Liver (tissue), 3 donors: ENCODE measurements at regions not wholly inside any gene's neighbourhood (a gene's known extent, or its start where the extent isn't known, plus 50 kb on each side); places are given as distances from the start of the nearest gene placed in this dataset.

Source experiments
- EGR1 ChIP-seq, 2 donors: IDR thresholded peaks; 2 replicates each; pipeline ENCODE4 v1.6.1; 2016 to 2018; ENCODE audit warnings: antibody characterized with exemption in 2 of 2, low read depth in 2 of 2
- GABPA ChIP-seq, 2 donors: IDR thresholded peaks in 1 of 2; conservative IDR thresholded peaks in 1 of 2; 2 replicates each; pipeline ENCODE4 v1.6.1; 2016; ENCODE audit warnings: antibody characterized with exemption in 2 of 2, mild to moderate bottlenecking in 1 of 2, moderate library complexity in 1 of 2
- HNF4A ChIP-seq, 2 donors: conservative IDR thresholded peaks; 2 replicates each; pipeline ENCODE4 v1.6.1; 2016; ENCODE audit warnings: antibody characterized with exemption in 2 of 2, mild to moderate bottlenecking in 2 of 2
- HNF4G ChIP-seq: IDR thresholded peaks from 2 replicates; pipeline ENCODE4 v1.6.1; 2016; ENCODE audit warnings: antibody characterized with exemption
- JUND ChIP-seq, 2 donors: IDR thresholded peaks; 2 replicates each; pipeline ENCODE4 v1.6.1; 2016; ENCODE audit warnings: antibody characterized with exemption in 2 of 2
- RAD21 ChIP-seq, 2 donors: IDR thresholded peaks; 2 replicates each; pipeline ENCODE4 v1.6.1; 2016; ENCODE audit warnings: antibody characterized with exemption in 2 of 2, mild to moderate bottlenecking in 2 of 2
- RXRA ChIP-seq, 2 donors: IDR thresholded peaks; 2 replicates each; pipeline ENCODE4 v1.6.1; 2017 to 2018; ENCODE audit warnings: antibody characterized with exemption in 2 of 2, mild to moderate bottlenecking in 1 of 2
- SP1 ChIP-seq: IDR thresholded peaks from 2 replicates; pipeline ENCODE4 v1.6.1; 2018; ENCODE audit warnings: antibody characterized with exemption, mild to moderate bottlenecking
- TAF1 ChIP-seq: conservative IDR thresholded peaks from 2 replicates; pipeline ENCODE4 v1.6.1; 2016; ENCODE audit warnings: antibody characterized with exemption, mild to moderate bottlenecking
- YY1 ChIP-seq: IDR thresholded peaks from 2 replicates; pipeline ENCODE4 v1.6.1; 2016; ENCODE audit warnings: antibody characterized with exemption, mild to moderate bottlenecking
- TF ChIP-seq, protein P1 (sequence below): IDR thresholded peaks from 2 replicates; pipeline ENCODE4 v1.6.1; 2016; ENCODE audit warnings: antibody characterized with exemption
- TF ChIP-seq, protein P2 (sequence below): fragments of 150-350 bp; IDR thresholded peaks from 2 replicates; pipeline ENCODE4 v1.5.1; 2017; ENCODE audit warnings: improper control_type of control experiment, low read depth, low read length; ENCODE audit not compliant: missing input control
- TF ChIP-seq, protein P3 (sequence below): IDR thresholded peaks from 2 replicates; pipeline ENCODE4 v1.6.1; 2016; ENCODE audit warnings: antibody characterized with exemption, mild to moderate bottlenecking
- TF ChIP-seq, protein P4 (sequence below): IDR thresholded peaks from 2 replicates; pipeline ENCODE4 v1.6.1; 2016; ENCODE audit warnings: antibody characterized with exemption
- donor health status: healthy.
- donor health status: healthy.

DNA sequence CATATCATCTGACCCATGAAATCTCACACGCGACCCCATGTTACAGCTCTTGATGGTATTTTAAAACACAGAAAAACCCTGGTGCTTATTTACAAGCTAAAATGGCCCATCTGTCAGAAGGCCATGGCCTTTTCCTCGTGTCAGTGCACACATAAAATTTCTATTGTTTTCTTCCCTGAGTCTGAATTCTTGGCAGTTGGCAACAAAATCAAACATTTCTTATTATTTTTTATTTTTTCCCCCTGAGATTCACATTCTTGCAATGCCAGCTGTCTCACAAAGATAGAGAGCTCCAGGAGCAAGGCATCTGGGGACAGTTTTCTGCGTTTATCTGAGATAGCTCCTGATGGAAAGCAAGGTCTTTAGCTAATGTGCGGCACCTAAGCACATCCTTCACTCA is 818.1 kb upstream of the TMEM132C start:
- TF ChIP-seq, protein P1, sequence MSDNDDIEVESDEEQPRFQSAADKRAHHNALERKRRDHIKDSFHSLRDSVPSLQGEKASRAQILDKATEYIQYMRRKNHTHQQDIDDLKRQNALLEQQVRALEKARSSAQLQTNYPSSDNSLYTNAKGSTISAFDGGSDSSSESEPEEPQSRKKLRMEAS = no peak
- TF ChIP-seq HNF4A (conservative IDR thresholded peaks at IDR 0.05) = no peak
- TF ChIP-seq, protein P2, sequence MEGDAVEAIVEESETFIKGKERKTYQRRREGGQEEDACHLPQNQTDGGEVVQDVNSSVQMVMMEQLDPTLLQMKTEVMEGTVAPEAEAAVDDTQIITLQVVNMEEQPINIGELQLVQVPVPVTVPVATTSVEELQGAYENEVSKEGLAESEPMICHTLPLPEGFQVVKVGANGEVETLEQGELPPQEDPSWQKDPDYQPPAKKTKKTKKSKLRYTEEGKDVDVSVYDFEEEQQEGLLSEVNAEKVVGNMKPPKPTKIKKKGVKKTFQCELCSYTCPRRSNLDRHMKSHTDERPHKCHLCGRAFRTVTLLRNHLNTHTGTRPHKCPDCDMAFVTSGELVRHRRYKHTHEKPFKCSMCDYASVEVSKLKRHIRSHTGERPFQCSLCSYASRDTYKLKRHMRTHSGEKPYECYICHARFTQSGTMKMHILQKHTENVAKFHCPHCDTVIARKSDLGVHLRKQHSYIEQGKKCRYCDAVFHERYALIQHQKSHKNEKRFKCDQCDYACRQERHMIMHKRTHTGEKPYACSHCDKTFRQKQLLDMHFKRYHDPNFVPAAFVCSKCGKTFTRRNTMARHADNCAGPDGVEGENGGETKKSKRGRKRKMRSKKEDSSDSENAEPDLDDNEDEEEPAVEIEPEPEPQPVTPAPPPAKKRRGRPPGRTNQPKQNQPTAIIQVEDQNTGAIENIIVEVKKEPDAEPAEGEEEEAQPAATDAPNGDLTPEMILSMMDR = no peak
- no peak for TF ChIP-seq RAD21 (IDR thresholded peaks at IDR 0.05)
- TF ChIP-seq TAF1 = no peak
- TF ChIP-seq, protein P3, sequence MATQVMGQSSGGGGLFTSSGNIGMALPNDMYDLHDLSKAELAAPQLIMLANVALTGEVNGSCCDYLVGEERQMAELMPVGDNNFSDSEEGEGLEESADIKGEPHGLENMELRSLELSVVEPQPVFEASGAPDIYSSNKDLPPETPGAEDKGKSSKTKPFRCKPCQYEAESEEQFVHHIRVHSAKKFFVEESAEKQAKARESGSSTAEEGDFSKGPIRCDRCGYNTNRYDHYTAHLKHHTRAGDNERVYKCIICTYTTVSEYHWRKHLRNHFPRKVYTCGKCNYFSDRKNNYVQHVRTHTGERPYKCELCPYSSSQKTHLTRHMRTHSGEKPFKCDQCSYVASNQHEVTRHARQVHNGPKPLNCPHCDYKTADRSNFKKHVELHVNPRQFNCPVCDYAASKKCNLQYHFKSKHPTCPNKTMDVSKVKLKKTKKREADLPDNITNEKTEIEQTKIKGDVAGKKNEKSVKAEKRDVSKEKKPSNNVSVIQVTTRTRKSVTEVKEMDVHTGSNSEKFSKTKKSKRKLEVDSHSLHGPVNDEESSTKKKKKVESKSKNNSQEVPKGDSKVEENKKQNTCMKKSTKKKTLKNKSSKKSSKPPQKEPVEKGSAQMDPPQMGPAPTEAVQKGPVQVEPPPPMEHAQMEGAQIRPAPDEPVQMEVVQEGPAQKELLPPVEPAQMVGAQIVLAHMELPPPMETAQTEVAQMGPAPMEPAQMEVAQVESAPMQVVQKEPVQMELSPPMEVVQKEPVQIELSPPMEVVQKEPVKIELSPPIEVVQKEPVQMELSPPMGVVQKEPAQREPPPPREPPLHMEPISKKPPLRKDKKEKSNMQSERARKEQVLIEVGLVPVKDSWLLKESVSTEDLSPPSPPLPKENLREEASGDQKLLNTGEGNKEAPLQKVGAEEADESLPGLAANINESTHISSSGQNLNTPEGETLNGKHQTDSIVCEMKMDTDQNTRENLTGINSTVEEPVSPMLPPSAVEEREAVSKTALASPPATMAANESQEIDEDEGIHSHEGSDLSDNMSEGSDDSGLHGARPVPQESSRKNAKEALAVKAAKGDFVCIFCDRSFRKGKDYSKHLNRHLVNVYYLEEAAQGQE = no peak
- no peak for TF ChIP-seq YY1
- TF ChIP-seq RXRA (IDR thresholded peaks at IDR 0.05) = no peak
- TF ChIP-seq SP1 = no peak
- TF ChIP-seq GABPA (IDR thresholded peaks at IDR 0.05 in 1 of 2, conservative IDR thresholded peaks at IDR 0.05 in 1 of 2) = no peak
- no peak for TF ChIP-seq JUND (IDR thresholded peaks at IDR 0.05)
- no peak for TF ChIP-seq EGR1 (IDR thresholded peaks at IDR 0.05; ENCODE audit: low read depth in 2 of 2)
- no peak for TF ChIP-seq HNF4G
- TF ChIP-seq, protein P4, sequence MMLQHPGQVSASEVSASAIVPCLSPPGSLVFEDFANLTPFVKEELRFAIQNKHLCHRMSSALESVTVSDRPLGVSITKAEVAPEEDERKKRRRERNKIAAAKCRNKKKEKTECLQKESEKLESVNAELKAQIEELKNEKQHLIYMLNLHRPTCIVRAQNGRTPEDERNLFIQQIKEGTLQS = no peak
